Caki2 (cell line): ENCODE measurements at regions not wholly inside any gene's neighbourhood (a gene's known extent, or its start where the extent isn't known, plus 50 kb on each side); places are given as distances from the start of the nearest gene placed in this dataset.

Experiments
- DNase-seq: peaks from one replicate; pipeline ENCODE4 v3.0.0-alpha.2; 2015; ENCODE audit warnings: low read depth
- in situ Hi-C: cut with HindIII; loops from 2 replicates; pipeline ENCODE4 v1.10.0; 2016; ENCODE audit warnings: low sequenced_read_pairs, low pct_unique_long_range_greater_than_20kb, mixed read lengths

GRCh38 chrX:69110116-69110530, 55.1 kb downstream of the PJA1 start:
- in situ Hi-C loops: no loop called here
- no peak for DNase-seq

DNA sequence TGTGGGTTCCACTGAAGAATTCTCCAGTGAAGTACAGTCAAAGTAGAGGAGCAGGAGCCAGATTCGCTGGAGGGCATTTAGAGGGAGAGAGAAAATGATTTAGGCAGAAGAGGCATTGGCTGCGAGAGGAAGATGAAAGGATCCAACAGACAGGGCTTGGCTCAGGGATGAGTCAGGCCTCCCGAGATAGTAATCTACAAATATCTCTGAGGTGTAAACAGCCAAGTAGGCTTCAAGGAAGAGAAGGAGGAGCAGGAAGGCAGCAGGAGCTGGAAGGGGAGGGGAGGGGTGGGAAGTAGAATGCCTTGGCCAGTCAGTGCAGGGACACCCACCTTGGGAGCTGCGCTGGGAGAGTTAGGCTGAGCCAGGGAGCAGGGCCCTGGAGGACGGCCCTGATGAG, 55.5 kb downstream of the PJA1 start:
- DNase-seq: peak; percentile 34
- in situ Hi-C loops: no loop called here

DNA sequence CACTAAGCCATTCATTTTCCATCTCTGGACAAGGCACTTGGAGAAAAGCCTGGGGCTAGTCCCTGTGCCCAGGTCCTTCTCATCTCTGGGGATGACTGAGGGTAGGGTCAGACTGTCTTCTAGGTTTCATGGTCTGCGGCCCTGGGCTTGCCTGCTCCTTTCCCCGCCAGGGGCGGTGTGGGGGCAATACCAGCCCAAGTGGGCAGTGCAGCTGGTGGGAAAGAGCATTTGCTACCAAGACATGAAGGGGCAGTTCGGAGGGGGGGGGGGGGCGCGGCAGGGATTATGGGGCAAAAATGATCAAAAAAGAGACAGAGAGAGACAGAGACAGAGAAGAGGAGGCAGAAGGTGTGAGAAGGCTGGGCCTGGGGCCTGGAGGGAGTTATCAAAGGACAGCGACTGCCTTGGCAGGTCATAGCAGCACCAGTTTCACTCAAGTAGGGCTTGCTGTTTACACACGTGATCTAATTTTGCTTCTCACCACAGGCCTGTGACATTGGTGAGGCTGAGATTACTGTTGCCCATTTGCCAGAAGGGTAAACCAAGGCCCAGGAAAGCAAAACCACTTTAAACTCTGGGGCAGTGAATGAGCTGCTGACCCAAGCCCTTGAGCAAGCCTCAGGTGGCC, 56.1 kb downstream of the PJA1 start:
- no peak for DNase-seq
- in situ Hi-C loops: no loop called here

GRCh38 chrX:69107747-69108401, 57.4 kb downstream of the PJA1 start:
- in situ Hi-C loops: no loop called here
- DNase-seq: no peak

GRCh38 chrX:69107231-69107739, 58.0 kb downstream of the PJA1 start:
- in situ Hi-C loops: no loop called here
- no peak for DNase-seq

DNA sequence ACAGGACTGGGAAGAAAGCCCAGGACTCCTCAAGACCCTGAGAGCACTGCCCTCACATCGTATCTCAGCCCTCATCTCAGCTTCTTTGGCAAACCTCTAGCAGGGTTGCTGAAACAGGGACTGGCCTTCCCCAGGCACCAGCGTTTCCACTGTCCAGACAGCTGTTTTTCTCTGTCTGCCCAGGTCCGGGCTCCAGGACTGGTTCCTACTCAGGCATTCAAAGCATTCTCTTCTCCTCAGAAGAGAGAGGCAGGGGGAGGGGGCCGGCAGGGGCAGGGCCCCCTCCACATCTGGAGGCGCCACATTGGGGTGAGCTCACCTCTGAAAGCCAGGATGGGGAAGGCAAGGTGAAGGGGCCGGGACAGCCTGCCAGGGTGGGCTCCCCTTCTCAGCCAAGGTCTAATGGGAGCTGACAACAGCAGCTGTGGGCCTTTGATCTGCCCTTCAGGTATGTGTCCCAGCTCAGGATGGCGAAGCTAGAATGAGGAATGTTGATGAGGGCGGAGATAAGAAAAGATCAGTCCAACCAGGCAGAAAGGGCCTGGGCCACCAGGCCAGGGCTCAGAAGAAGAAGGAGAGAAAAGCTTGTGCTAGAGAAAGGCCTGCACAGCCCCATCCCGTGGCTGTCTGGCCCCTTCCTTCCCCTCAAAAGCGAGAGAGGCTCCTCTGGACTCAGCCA, 60.4 kb downstream of the PJA1 start:
- no peak for DNase-seq
- in situ Hi-C loops: no loop called here

DNA sequence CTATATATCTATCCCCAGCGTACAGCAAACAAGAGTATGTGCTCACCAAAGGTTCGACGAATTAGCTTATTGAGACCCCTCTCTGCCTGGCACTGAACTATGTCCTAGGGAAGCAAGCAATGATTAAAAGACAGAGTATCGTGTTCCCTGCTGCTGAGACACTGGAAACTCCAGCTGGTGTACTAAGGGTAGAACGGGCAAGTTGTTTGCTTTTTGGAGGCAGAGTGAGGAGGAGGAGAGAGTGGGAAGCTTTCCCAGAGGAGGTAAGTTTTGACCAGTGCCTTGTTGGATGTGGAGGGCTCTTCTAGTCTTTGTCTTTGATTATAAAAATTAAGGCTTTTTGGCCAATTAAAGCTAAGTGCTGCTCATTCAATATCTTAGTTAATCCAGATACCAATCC, 61.7 kb downstream of the PJA1 start:
- in situ Hi-C loops: no loop called here
- DNase-seq: no peak

GRCh38 chrX:69102612-69103194, 62.5 kb downstream of the PJA1 start:
- in situ Hi-C loops: no loop called here
- DNase-seq: no peak

- in situ Hi-C loops: no loop called here
- no peak for DNase-seq
Observed at GRCh38 chrX:69101683-69102251, 63.5 kb downstream of the PJA1 start.

DNA sequence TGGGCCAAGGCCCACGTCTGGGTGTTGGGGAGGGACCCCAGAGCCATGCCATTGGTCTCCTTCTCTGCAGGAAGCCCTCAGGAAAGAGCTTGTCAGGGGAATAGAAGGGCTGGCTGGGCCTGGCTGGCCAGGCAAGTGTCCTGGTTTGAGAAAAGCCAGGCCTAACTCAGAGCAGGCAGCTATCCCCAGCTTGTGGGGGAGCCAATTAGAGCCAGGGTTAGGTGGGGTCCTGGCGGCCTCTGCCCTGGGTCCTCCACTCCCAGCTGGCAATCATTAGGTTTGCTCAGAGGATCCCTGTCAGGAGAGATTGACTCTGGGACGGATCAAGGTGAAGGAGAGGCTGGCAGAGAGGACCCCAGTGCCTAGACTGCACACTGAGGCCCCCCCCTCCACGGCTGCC, 64.8 kb downstream of the PJA1 start:
- in situ Hi-C loops: no loop called here
- DNase-seq: no peak

GRCh38 chrX:69097451-69098236, 67.6 kb downstream of the PJA1 start:
- in situ Hi-C loops: no loop called here
- DNase-seq: no peak

DNA sequence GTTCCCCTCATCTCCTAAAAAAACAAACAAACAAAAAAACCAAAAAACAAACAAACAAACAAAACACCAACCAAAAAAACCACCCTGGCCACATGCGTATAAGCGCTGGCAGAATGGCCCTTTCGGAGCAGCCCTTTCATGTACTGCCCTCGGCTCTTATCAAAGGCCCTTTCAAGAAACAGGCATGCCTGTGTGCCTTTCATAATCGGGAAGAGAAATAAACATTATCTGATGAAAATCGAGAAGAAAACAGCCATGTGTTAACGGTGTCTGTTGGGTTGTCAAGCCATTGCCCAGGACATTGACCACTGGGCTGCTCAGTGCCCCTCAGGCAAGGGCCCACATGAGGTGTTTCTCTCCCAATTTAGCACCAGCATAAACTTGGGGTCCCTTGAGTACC, 68.3 kb downstream of the PJA1 start:
- no peak for DNase-seq
- in situ Hi-C loops: no loop called here

DNA sequence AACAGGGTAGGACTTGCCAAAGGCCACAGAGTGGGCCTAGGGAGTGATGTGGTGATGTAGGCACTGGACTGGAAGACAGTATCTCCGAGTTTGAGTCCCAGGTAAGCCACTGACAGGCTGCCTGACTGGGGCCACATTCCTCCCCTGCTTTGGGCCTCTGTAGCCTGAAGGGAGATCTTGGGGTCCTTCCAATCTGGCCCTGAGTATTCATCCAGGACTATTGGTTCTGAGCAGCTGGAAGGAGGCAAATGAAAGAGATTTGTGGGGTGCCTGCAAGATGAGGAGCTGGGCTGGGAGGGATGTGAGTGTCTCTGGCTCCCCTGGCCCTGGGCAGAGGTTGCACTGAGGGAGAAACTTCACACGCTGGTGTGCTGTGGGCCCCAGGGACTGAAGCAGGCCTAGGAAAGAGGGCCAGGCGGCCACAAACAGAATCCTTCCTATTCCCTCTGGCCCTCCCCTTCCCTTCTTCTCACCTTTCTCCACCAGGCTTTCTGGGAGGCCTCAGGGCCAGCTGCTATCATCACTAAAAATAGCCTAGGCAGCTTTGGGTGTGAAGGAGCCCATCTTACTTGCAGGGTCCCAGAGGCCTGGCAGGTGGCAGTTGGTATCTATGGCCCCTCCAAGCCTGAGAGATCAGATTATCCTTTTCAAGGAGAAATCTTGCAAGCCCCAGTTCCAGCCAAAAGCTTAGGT, 70.1 kb downstream of the PJA1 start:
- in situ Hi-C loops: no loop called here
- DNase-seq: no peak

DNA sequence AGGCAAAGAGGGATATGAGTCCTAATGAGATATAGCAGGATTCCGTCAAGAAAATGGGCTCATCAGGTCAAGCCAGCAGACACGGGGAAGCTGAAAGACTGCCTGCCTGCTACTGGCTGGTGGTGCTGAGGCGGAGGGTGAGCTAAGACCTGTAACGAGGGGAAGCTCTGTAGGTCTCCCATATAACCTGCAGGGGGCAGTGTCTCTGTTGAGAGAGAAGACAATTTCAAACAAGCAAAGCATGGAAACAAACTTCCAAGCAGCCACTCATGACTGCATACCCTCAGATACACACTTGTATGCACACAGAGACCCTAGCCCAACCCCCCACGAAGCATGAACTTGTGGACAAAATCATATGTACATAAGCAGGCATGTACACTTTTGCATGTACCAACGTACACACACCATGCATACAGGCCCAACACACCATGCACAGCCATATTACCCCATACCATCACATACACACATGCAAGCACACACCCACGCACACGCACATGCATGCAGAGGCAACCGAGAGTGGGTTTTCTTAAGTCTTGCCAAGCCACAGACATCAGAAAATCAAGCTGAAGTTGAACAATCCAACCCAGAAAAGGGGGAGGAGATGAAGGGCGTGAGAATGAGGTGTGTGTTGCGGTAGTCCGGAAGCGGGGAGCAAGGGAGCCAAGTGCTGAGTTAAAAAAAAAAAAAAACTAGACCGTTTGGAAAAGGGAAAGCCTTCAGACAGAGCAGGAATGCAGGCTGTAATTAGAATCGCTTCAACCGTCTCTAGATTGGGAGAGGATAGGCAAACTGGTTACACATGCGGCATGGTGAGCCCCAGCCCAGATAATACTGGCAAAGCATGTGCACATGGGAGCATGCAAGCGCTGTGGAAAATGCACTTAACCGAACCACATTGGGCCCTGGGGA, 71.0 kb downstream of the PJA1 start:
- in situ Hi-C loops: no loop called here
- DNase-seq: peak; percentile 23

DNA sequence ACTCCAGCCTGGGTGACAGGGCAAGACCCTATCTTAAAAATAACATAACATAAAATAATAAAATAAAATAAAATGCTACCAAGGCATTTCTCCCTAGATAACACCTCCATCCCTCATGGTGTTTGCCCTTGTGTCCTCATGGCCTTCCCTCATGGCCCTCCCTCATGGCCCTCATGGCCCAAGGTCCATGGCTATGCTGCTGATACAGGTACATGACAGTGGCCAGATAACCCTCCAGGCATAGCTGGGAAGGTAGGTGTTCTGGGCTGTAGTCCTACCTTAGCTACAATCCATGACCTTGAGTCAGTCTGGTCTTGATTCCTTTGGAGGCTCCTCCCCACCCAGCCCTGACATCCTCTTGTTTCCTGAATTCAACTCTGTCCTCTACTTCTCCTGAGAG, 75.2 kb downstream of the PJA1 start:
- DNase-seq: no peak
- in situ Hi-C loops: no loop called here

DNA sequence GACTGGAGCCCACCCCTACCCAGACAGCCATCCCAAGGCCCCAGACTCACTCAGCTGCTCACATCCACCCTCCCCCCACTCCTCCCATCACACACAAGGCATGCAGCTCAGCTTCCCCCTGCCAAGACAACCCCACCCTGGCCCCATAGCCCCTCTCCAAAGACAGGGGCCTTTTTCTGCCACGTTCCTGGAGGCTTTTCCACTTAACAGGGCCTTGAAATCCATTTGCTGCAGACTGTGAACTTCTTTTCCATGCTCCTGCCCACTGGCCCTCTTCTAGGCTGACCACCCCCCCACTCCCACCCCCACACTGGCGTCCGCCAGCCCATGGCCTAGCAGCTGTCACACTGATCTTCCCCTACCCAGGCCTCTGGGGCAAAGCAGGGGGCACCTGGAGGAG, 76.0 kb downstream of the PJA1 start:
- in situ Hi-C loops: no loop called here
- DNase-seq: no peak
